Esophagus muscularis mucosa (tissue), 4 donors: ENCODE measurements at regions not wholly inside any gene's neighbourhood (a gene's known extent, or its start where the extent isn't known, plus 50 kb on each side); places are given as distances from the start of the nearest gene placed in this dataset.

Source experiments
- DNase-seq: peaks from one replicate; pipeline ENCODE4 v3.0.0-alpha.2; 2017; ENCODE audit errors: extremely low spot score
- H3K27ac ChIP-seq, 4 donors: fragments of 200-600 bp; sonication (generic); replicated peaks in 1 of 4; 1 replicate in 3 of 4; 2 replicates in 1 of 4; pipeline ENCODE4 v1.5.1; 2016 to 2019; ENCODE audit warnings: mild to moderate bottlenecking in 1 of 4
- H3K27me3 ChIP-seq, 4 donors: fragments of 200-600 bp; sonication (generic); one replicate each; pipeline versions ENCODE4 v1.5.1 to v1.6.0; 2016 to 2019
- H3K36me3 ChIP-seq, 4 donors: fragments of 200-600 bp; sonication (generic); one replicate each; pipeline ENCODE4 v1.5.1; 2016 to 2019
- H3K4me1 ChIP-seq, 4 donors: fragments of 200-600 bp; sonication (generic); one replicate each; pipeline ENCODE4 v1.5.1; 2016 to 2019
- H3K4me3 ChIP-seq, 4 donors: fragments of 200-600 bp; sonication (generic); 1 replicate in 2 of 4; 2 replicates in 2 of 4; pipeline ENCODE4 v1.5.1; 2016 to 2019; ENCODE audit warnings: mild to moderate bottlenecking in 4 of 4, moderate library complexity in 1 of 4
- H3K9me3 ChIP-seq, 4 donors: fragments of 200-600 bp; sonication (generic); 1 replicate in 3 of 4; 2 replicates in 1 of 4; pipeline ENCODE4 v1.5.1; 2016 to 2019
- CTCF ChIP-seq, 3 experiments: fragments of 200-600 bp in 2 of 3; fragments of 450-650 bp in 1 of 3; sonication (generic) in 2 of 3; IDR thresholded peaks; one replicate each; pipeline ENCODE4 v1.5.1; 2017 to 2019; ENCODE audit warnings: antibody characterized with exemption in 3 of 3, mild to moderate bottlenecking in 2 of 3, moderate library complexity in 1 of 3
- EP300 ChIP-seq: sonication (generic); formaldehyde crosslinking; IDR thresholded peaks from one replicate; pipeline ENCODE4 v1.6.1; 2017; ENCODE audit warnings: antibody characterized with exemption
- POLR2A ChIP-seq: fragments of 450-650 bp; IDR thresholded peaks from one replicate; pipeline ENCODE4 v1.6.1; 2017; ENCODE audit warnings: antibody characterized with exemption, moderate library complexity, mild to moderate bottlenecking, low read depth
- POLR2AphosphoS5 ChIP-seq, 2 donors: sonication (generic); formaldehyde crosslinking; IDR thresholded peaks; one replicate each; pipeline ENCODE4 v1.6.1; 2017; ENCODE audit warnings: antibody characterized with exemption in 2 of 2
- WGBS: methylation state at CpG from one replicate; pipeline ENCODE4 v1.1.5; 2018; 5-methylcytosine and 5-hydroxymethylcytosine counted together
- intact Hi-C: fragments of 100-400 bp; cut with DNase I; formaldehyde crosslinking; loops from one replicate; pipeline ENCODE4 v1.15.1; 2023

GRCh38 chr4:124536946-124537345, 175.6 kb downstream of the ANKRD50 start:
- no peak overlapping the region for H3K27ac ChIP-seq
- no peaks in the 10 kb centered on the region for H3K27me3 ChIP-seq

GRCh38 chr4:124537971-124538370, 174.6 kb downstream of the ANKRD50 start:
- Histone ChIP-seq H3K4me3 (no peak overlapping the region), H3K27ac (no peak overlapping the region), H3K36me3 (no peaks in the 10 kb centered on the region), H3K9me3 (no peaks in the 10 kb centered on the region), H3K27me3 (no peaks in the 10 kb centered on the region), H3K4me1 (no peaks in the 10 kb centered on the region)
- DNase-seq, result no peak
- no peak for TF ChIP-seq POLR2AphosphoS5 (IDR thresholded peaks at IDR 0.05)
- TF ChIP-seq CTCF (IDR thresholded peaks at IDR 0.05), result no peak
- no peak for TF ChIP-seq EP300
- TF ChIP-seq POLR2A, result no peak
- intact Hi-C loops, result no loop called here

More at GRCh38 chr4:124536946-124537345, 175.6 kb downstream of the ANKRD50 start:
- 94% methylated on average over 4 of the region's 4 CpGs for WGBS
- no peak for DNase-seq
- no peaks in the 10 kb centered on the region for H3K4me1 ChIP-seq
- no peaks in the 10 kb centered on the region for H3K36me3 ChIP-seq
- no peak overlapping the region for H3K4me3 ChIP-seq
- intact Hi-C loops, result no loop called here
- H3K9me3 ChIP-seq, result no peaks in the 10 kb centered on the region
- TF ChIP-seq POLR2AphosphoS5 (IDR thresholded peaks at IDR 0.05) (no peak), EP300 (no peak), POLR2A (no peak), CTCF (IDR thresholded peaks at IDR 0.05) (no peak)

- H3K4me3 ChIP-seq, result no peak overlapping the region
- no peaks in the 10 kb centered on the region for H3K9me3 ChIP-seq
- H3K27ac ChIP-seq, result no peak overlapping the region
- TF ChIP-seq CTCF (IDR thresholded peaks at IDR 0.05), result no peak
- no peak for TF ChIP-seq EP300
- no peak for TF ChIP-seq POLR2A
- TF ChIP-seq POLR2AphosphoS5 (IDR thresholded peaks at IDR 0.05), result no peak
- no peaks in the 10 kb centered on the region for H3K4me1 ChIP-seq
- H3K27me3 ChIP-seq, result no peaks in the 10 kb centered on the region
- intact Hi-C loops, result no loop called here
- no peak for DNase-seq
- WGBS, result 89% methylated on average over 3 of the region's 3 CpGs
- no peaks in the 10 kb centered on the region for H3K36me3 ChIP-seq
These were observed 172.5 kb downstream of the ANKRD50 start for GRCh38 chr4:124540014-124540413.

GRCh38 chr4:124541652-124542420, 170.7 kb downstream of the ANKRD50 start:
- H3K27ac ChIP-seq, result no peak overlapping the region
- DNase-seq, result no peak
- H3K4me3 ChIP-seq, result no peak overlapping the region
- H3K36me3 ChIP-seq, result no peaks in the 10 kb centered on the region
- no peaks in the 10 kb centered on the region for H3K27me3 ChIP-seq
- no peak for TF ChIP-seq EP300
- no peak for TF ChIP-seq POLR2A
- no peak for TF ChIP-seq CTCF (IDR thresholded peaks at IDR 0.05)
- no peak for TF ChIP-seq POLR2AphosphoS5 (IDR thresholded peaks at IDR 0.05)
- intact Hi-C loops, result no loop called here
- H3K9me3 ChIP-seq, result no peaks in the 10 kb centered on the region
- no peaks in the 10 kb centered on the region for H3K4me1 ChIP-seq
- 82% methylated on average over 4 of the region's 4 CpGs for WGBS

GRCh38 chr4:124555959-124556358, 156.6 kb downstream of the ANKRD50 start:
- 96% methylated on average over 8 of the region's 8 CpGs for WGBS
- no peak for DNase-seq
- TF ChIP-seq CTCF (IDR thresholded peaks at IDR 0.05), result no peak
- no peak for TF ChIP-seq POLR2AphosphoS5 (IDR thresholded peaks at IDR 0.05)
- TF ChIP-seq POLR2A, result no peak
- no peak for TF ChIP-seq EP300
- no peaks in the 10 kb centered on the region for H3K9me3 ChIP-seq
- no peaks in the 10 kb centered on the region for H3K36me3 ChIP-seq
- no peak overlapping the region for H3K27ac ChIP-seq
- no peak overlapping the region for H3K4me3 ChIP-seq
- no peaks in the 10 kb centered on the region for H3K27me3 ChIP-seq
- intact Hi-C loops, result no loop called here
- no peaks in the 10 kb centered on the region for H3K4me1 ChIP-seq
